Cardiac muscle cell (in vitro differentiated cells and primary cell): ENCODE measurements at regions not wholly inside any gene's neighbourhood (a gene's known extent, or its start where the extent isn't known, plus 50 kb on each side); places are given as distances from the start of the nearest gene placed in this dataset.

Experiments used
- DNase-seq, 2 donors: peaks; one replicate each; pipeline versions ENCODE4 v3.0.0 to v3.0.0-alpha.2; 2010 to 2017; ENCODE audit warnings: low read depth in 1 of 2, low spot score in 1 of 2
- H3K27ac ChIP-seq: fragments of 200-600 bp; sonication (generic); 2 replicates; pipeline ENCODE4 v1.5.1; 2016
- H3K27me3 ChIP-seq: fragments of 200-600 bp; sonication (generic); 2 replicates; pipeline ENCODE4 v1.6.0; 2016; ENCODE audit warnings: control low read depth
- H3K36me3 ChIP-seq: fragments of 200-600 bp; sonication (generic); 2 replicates; pipeline ENCODE4 v1.5.1; 2016; ENCODE audit warnings: control low read depth
- H3K4me1 ChIP-seq: fragments of 200-600 bp; sonication (generic); 2 replicates; pipeline ENCODE4 v1.8.1; 2017; ENCODE audit warnings: low read depth, mild to moderate bottlenecking, mixed run types
- H3K4me3 ChIP-seq: fragments of 200-600 bp; sonication (generic); 2 replicates; pipeline ENCODE4 v1.5.1; 2016; ENCODE audit warnings: mild to moderate bottlenecking
- H3K9me3 ChIP-seq: fragments of 200-600 bp; sonication (generic); 2 replicates; pipeline ENCODE4 v1.5.1; 2017; ENCODE audit warnings: low read depth, mild to moderate bottlenecking, control low read depth
- CTCF ChIP-seq: IDR thresholded peaks from 2 replicates; pipeline ENCODE4 v1.5.1; 2012; ENCODE audit warnings: low read depth, mild to moderate bottlenecking, low read length

- DNase-seq = no peak
- no peaks in the 10 kb centered on the region for H3K27me3 ChIP-seq
- H3K27ac ChIP-seq = no peak overlapping the region
- no peak overlapping the region for H3K4me3 ChIP-seq
- no peak for TF ChIP-seq CTCF
- no peaks in the 10 kb centered on the region for H3K9me3 ChIP-seq
- no peaks in the 10 kb centered on the region for H3K36me3 ChIP-seq
- peaks cover 13% of the 10 kb centered on the region for H3K4me1 ChIP-seq
Measured at GRCh38 chr1:113241237-113241636, 149.1 kb upstream of the MAGI3 start.

- Histone ChIP-seq H3K4me3 (no peak overlapping the region), H3K9me3 (no peaks in the 10 kb centered on the region), H3K27me3 (no peaks in the 10 kb centered on the region), H3K4me1 (peaks cover 13% of the 10 kb centered on the region), H3K27ac (no peak overlapping the region), H3K36me3 (no peaks in the 10 kb centered on the region)
- no peak for TF ChIP-seq CTCF
- no peak for DNase-seq
Measured at GRCh38 chr1:113242481-113242880, 147.8 kb upstream of the MAGI3 start.

- H3K4me1 ChIP-seq = peaks cover 13% of the 10 kb centered on the region
- no peaks in the 10 kb centered on the region for H3K36me3 ChIP-seq
- DNase-seq = no peak
- no peaks in the 10 kb centered on the region for H3K9me3 ChIP-seq
- H3K4me3 ChIP-seq = no peak overlapping the region
- no peak for TF ChIP-seq CTCF
- H3K27me3 ChIP-seq = no peaks in the 10 kb centered on the region
- H3K27ac ChIP-seq = no peak overlapping the region
Measured at GRCh38 chr1:113243529-113243928, 146.8 kb upstream of the MAGI3 start.

DNA sequence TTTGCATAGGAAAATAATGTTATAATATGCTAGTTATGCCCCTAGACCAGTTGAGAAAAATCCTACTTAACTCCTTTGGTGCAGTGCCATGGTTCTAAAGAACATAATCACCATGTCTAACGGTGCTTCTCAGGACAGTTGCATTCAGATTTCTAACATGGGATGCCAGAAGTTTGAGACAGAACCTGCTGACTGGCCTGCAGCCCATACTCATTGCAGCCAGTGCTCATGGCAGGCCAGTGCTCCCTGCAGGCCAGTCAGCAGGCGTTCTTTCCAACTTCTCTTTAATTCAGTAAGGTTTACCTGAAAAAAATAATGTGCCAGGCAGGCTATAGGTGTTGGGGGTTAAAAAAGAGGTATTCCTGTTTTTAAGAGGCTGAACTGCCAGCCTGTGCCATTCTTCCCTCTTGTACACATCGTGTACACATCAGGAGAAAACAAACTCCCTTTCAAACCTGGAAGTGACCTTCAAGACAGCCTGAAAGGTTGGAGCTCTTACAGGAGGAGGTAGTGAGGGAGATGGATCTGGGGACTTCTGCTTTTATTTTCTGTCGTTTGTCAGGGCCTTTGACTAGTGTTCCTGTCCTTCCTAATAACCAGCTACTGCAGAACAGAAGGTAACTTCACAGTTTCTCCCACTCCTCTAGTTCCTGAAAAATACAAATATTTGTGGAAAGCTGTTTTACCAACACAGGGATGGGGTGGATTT lies 146.0 kb upstream of the MAGI3 start:
- Histone ChIP-seq H3K27ac (no peak overlapping the region), H3K36me3 (no peaks in the 10 kb centered on the region), H3K27me3 (no peaks in the 10 kb centered on the region), H3K4me3 (no peak overlapping the region), H3K9me3 (no peaks in the 10 kb centered on the region), H3K4me1 (peaks cover 6% of the 10 kb centered on the region)
- no peak for DNase-seq
- no peak for TF ChIP-seq CTCF

DNA sequence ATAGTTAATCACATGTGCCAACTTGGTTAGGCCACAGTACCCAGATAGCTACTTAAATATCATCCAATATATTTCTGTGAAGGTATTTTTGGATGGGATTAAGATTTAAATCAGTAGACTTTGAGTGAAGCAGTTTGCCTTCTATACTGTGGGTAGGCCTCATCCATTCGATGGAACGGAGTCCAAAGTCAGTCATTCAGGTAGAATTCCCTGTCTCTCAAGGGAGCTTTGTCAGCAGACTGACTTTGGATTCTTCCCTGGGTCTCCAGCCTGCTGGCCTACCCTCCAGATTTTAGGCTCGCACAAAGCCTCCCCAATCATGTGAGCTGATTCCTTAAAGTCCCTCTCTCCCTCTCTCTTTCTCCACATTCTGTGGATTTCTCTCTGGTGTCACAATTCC lies 145.1 kb upstream of the MAGI3 start:
- no peak for DNase-seq
- H3K9me3 ChIP-seq = no peaks in the 10 kb centered on the region
- no peak overlapping the region for H3K27ac ChIP-seq
- no peak for TF ChIP-seq CTCF
- H3K4me1 ChIP-seq = no peaks in the 10 kb centered on the region
- no peaks in the 10 kb centered on the region for H3K27me3 ChIP-seq
- H3K36me3 ChIP-seq = no peaks in the 10 kb centered on the region
- H3K4me3 ChIP-seq = no peak overlapping the region
